HL-60 (cell line): ENCODE measurements at regions not wholly inside any gene's neighbourhood (a gene's known extent, or its start where the extent isn't known, plus 50 kb on each side); places are given as distances from the start of the nearest gene placed in this dataset.

ENCODE experiments used
- DNase-seq, 2 experiments: peaks; one replicate each; pipeline ENCODE4 v3.0.0-alpha.2; 2010 to 2020; ENCODE audit warnings: low read depth in 1 of 2, low spot score in 1 of 2
- H3K27ac ChIP-seq: fragments of 250-450 bp; sonication (Bioruptor Pico); replicated peaks from 2 replicates; pipeline ENCODE4 v1.5.1; 2020; ENCODE audit warnings: mild to moderate bottlenecking, moderate library complexity
- H3K27me3 ChIP-seq: fragments of 250-450 bp; sonication (Bioruptor Pico); 2 replicates; pipeline ENCODE4 v1.5.1; 2021; ENCODE audit warnings: mild to moderate bottlenecking, moderate library complexity; ENCODE audit not compliant: insufficient read depth, poor library complexity, severe bottlenecking
- H3K4me3 ChIP-seq: replicated peaks from 2 replicates; pipeline ENCODE4 v1.5.1; 2011; ENCODE audit warnings: mild to moderate bottlenecking, control low read depth, low read length; ENCODE audit not compliant: insufficient read depth
- CTCF ChIP-seq: IDR thresholded peaks from one replicate; pipeline ENCODE4 v1.5.1; 2011; ENCODE audit warnings: low read length, control low read depth, inconsistent platforms; ENCODE audit not compliant: insufficient read depth
- GABPA ChIP-seq: IDR thresholded peaks from 2 replicates; pipeline ENCODE4 v1.6.1; 2012; ENCODE audit warnings: low read depth
- POLR2AphosphoS5 ChIP-seq: IDR thresholded peaks from 2 replicates; pipeline ENCODE4 v1.6.1; 2012; ENCODE audit warnings: low read depth
- REST ChIP-seq: IDR thresholded peaks from 2 replicates; pipeline ENCODE4 v1.6.1; 2012; ENCODE audit warnings: low read depth; ENCODE audit not compliant: insufficient replicate concordance
- SPI1 ChIP-seq: IDR thresholded peaks from 2 replicates; pipeline ENCODE4 v1.6.1; 2012; ENCODE audit warnings: low read depth, mild to moderate bottlenecking, borderline replicate concordance

GRCh38 chr14:24735984-24736630 is 102.1 kb upstream of the GZMB start:
- TF ChIP-seq CTCF = no peak
- no peak for TF ChIP-seq POLR2AphosphoS5
- TF ChIP-seq SPI1 = no peak
- no peak for TF ChIP-seq GABPA
- TF ChIP-seq REST = no peak
- no peak for DNase-seq
- Histone ChIP-seq H3K4me3 (no peak overlapping the region), H3K27ac (no peak overlapping the region), H3K27me3 (no peaks in the 10 kb centered on the region)

- H3K4me3 ChIP-seq = no peak overlapping the region
- no peak overlapping the region for H3K27ac ChIP-seq
- peak; percentile 37 for DNase-seq
- TF ChIP-seq CTCF = peak; percentile 45
- TF ChIP-seq SPI1 = no peak
- H3K27me3 ChIP-seq = no peaks in the 10 kb centered on the region
Observed at GRCh38 chr14:24734917-24735500, 101.0 kb upstream of the GZMB start.

- no peaks in the 10 kb centered on the region for H3K27me3 ChIP-seq
- H3K4me3 ChIP-seq = no peak overlapping the region
- no peak for DNase-seq
- TF ChIP-seq REST (no peak), CTCF (no peak), POLR2AphosphoS5 (no peak), GABPA (no peak), SPI1 (no peak)
- H3K27ac ChIP-seq = no peak overlapping the region
Observed at GRCh38 chr14:24726480-24726879, 92.5 kb upstream of the GZMB start.

- no peak for TF ChIP-seq POLR2AphosphoS5
- no peak for TF ChIP-seq GABPA
- TF ChIP-seq SPI1 = no peak
- TF ChIP-seq REST = no peak
- no peak for TF ChIP-seq CTCF
- H3K4me3 ChIP-seq = no peak overlapping the region
- DNase-seq = no peak
- no peaks in the 10 kb centered on the region for H3K27me3 ChIP-seq
- no peak overlapping the region for H3K27ac ChIP-seq
Observed at GRCh38 chr14:24725311-24725710, 91.3 kb upstream of the GZMB start.
